Stomach (tissue), 4 donors: ENCODE measurements at regions not wholly inside any gene's neighbourhood (a gene's known extent, or its start where the extent isn't known, plus 50 kb on each side); places are given as distances from the start of the nearest gene placed in this dataset.
"Not testable (repeated sequence)": the region's sequence is repeated elsewhere in the genome, so short reads cannot be mapped to it uniquely, and the experiment has no call there.

Experiments
- POLR2A ChIP-seq, 4 donors: fragments of 450-650 bp; IDR thresholded peaks; one replicate each; pipeline ENCODE4 v1.6.1; 2016; ENCODE audit warnings: antibody characterized with exemption in 4 of 4, control low read depth in 2 of 4, mild to moderate bottlenecking in 1 of 4, moderate library complexity in 1 of 4
- POLR2AphosphoS5 ChIP-seq, 3 donors: sonication (generic); formaldehyde crosslinking; IDR thresholded peaks; one replicate each; pipeline ENCODE4 v1.6.1; 2016; ENCODE audit warnings: antibody characterized with exemption in 3 of 3

- TF ChIP-seq POLR2A, POLR2AphosphoS5 (IDR thresholded peaks at IDR 0.05): not testable (repeated sequence)
These were observed 147.0 kb upstream of the PABPC3 start for GRCh38 chr13:24948977-24949376.
